ENCODE measurements at regions not wholly inside any gene's neighbourhood (a gene's known extent, or its start where the extent isn't known, plus 50 kb on each side); places are given as distances from the start of the nearest gene placed in this dataset.

- H3K4me3 ChIP-seq (replicated peaks; ENCODE audit: insufficient read depth, low read length): no peak overlapping the region
- no peaks in the 10 kb centered on the region for H3K27me3 ChIP-seq (ENCODE audit: insufficient read depth, poor library complexity, severe bottlenecking)
- no peak for DNase-seq (ENCODE audit: low read depth in 1 of 2, low spot score in 1 of 2)
- no peak overlapping the region for H3K27ac ChIP-seq (replicated peaks)
- TF ChIP-seq SPI1 (IDR thresholded peaks at IDR 0.05; ENCODE audit: borderline replicate concordance, low read depth) (no peak), REST (IDR thresholded peaks at IDR 0.05; ENCODE audit: insufficient replicate concordance, low read depth) (no peak), GABPA (IDR thresholded peaks at IDR 0.05; ENCODE audit: low read depth) (no peak), POLR2AphosphoS5 (IDR thresholded peaks at IDR 0.05; ENCODE audit: low read depth) (no peak), CTCF (IDR thresholded peaks at IDR 0.05; ENCODE audit: insufficient read depth, low read length) (no peak)
Measured at GRCh38 chr14:45610318-45610717, 357.3 kb upstream of the MIS18BP1 start.

- DNase-seq (ENCODE audit: low read depth in 1 of 2, low spot score in 1 of 2): no peak
- Histone ChIP-seq H3K4me3 (replicated peaks; ENCODE audit: insufficient read depth, low read length) (no peak overlapping the region), H3K27me3 (ENCODE audit: insufficient read depth, poor library complexity, severe bottlenecking) (no peaks in the 10 kb centered on the region), H3K27ac (replicated peaks) (no peak overlapping the region)
- TF ChIP-seq REST (IDR thresholded peaks at IDR 0.05; ENCODE audit: insufficient replicate concordance, low read depth) (no peak), SPI1 (IDR thresholded peaks at IDR 0.05; ENCODE audit: borderline replicate concordance, low read depth) (no peak), GABPA (IDR thresholded peaks at IDR 0.05; ENCODE audit: low read depth) (no peak), POLR2AphosphoS5 (IDR thresholded peaks at IDR 0.05; ENCODE audit: low read depth) (no peak), CTCF (IDR thresholded peaks at IDR 0.05; ENCODE audit: insufficient read depth, low read length) (no peak)
Measured at GRCh38 chr14:45587142-45587541, 334.1 kb upstream of the MIS18BP1 start.

GRCh38 chr14:45559626-45560025 lies 306.6 kb upstream of the MIS18BP1 start:
- DNase-seq (ENCODE audit: low read depth in 1 of 2, low spot score in 1 of 2): no peak
- H3K4me3 ChIP-seq (replicated peaks; ENCODE audit: insufficient read depth, low read length): no peak overlapping the region
- H3K27ac ChIP-seq (replicated peaks): no peak overlapping the region
- H3K27me3 ChIP-seq (ENCODE audit: insufficient read depth, poor library complexity, severe bottlenecking): no peaks in the 10 kb centered on the region
- no peak for TF ChIP-seq CTCF (IDR thresholded peaks at IDR 0.05; ENCODE audit: insufficient read depth, low read length)
- TF ChIP-seq REST (IDR thresholded peaks at IDR 0.05; ENCODE audit: insufficient replicate concordance, low read depth): no peak
- no peak for TF ChIP-seq SPI1 (IDR thresholded peaks at IDR 0.05; ENCODE audit: borderline replicate concordance, low read depth)

Measured in HL-60 (cell line).